Mesodermal cell (in vitro differentiated cells): ENCODE measurements at regions not wholly inside any gene's neighbourhood (a gene's known extent, or its start where the extent isn't known, plus 50 kb on each side); places are given as distances from the start of the nearest gene placed in this dataset.
A peak's percentile ranks its signal among the peaks of the same experiment; 100 is the strongest.

Experiments used
- H3K27ac ChIP-seq: 2 replicates; pipeline ENCODE4 v1.7.0; 2013; ENCODE audit warnings: mild to moderate bottlenecking, low read depth, low read length, moderate library complexity; ENCODE audit not compliant: severe bottlenecking
- H3K36me3 ChIP-seq: 2 replicates; pipeline ENCODE4 v1.7.1; 2013; ENCODE audit warnings: mild to moderate bottlenecking, low read length, moderate library complexity; ENCODE audit not compliant: control insufficient read depth, insufficient read depth
- H3K4me1 ChIP-seq: one replicate; pipeline ENCODE4 v1.7.1; 2013; ENCODE audit warnings: mild to moderate bottlenecking, low read length; ENCODE audit not compliant: insufficient read depth, control insufficient read depth, poor library complexity, severe bottlenecking
- H3K4me3 ChIP-seq: 2 replicates; pipeline ENCODE4 v1.7.0; 2013; ENCODE audit warnings: low read length, control low read depth, mild to moderate bottlenecking; ENCODE audit not compliant: insufficient read depth, poor library complexity, severe bottlenecking; ENCODE audit errors: extremely low read depth
- H3K9me3 ChIP-seq: 2 replicates; pipeline ENCODE4 v1.7.1; 2013; ENCODE audit warnings: mild to moderate bottlenecking, low read length, moderate library complexity; ENCODE audit not compliant: control insufficient read depth
- WGBS, 2 experiments: methylation state at CpG; one replicate each; pipeline ENCODE4 v1.1.5; 2013; ENCODE audit warnings: missing lambda C conversion rate in 2 of 2; ENCODE audit not compliant: insufficient coverage in 2 of 2; 5-methylcytosine and 5-hydroxymethylcytosine counted together

DNA sequence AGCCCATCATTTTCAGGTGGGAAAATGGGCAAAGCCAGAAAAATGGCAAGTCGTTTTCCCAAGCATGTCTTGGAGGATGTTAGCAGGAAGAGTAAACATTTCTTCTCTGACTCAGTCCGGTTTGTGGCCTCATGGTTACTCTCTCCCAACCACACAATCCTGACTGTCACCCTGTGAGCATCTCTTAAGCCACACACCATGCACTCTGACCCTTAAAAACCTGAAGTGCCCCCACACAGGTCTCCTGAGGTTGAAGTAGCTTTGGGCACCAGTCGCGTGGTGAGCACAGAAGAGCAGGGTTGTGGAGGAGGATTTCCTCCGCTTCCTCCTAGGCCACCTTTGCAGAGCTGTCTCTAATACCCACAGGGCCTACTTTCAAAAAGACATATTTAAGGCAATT lies 387.3 kb upstream of the NPVF start:
- Histone ChIP-seq H3K4me3 (no peak overlapping the region), H3K36me3 (no peaks in the 10 kb centered on the region), H3K4me1 (no peaks in the 10 kb centered on the region), H3K27ac (no peak overlapping the region), H3K9me3 (peaks cover 11% of the 10 kb centered on the region)
- 84% methylated on average over 2 of the region's 5 CpGs; no CpG with 5 or more reads in 1 of the 2 experiments for WGBS, 2 experiments

DNA sequence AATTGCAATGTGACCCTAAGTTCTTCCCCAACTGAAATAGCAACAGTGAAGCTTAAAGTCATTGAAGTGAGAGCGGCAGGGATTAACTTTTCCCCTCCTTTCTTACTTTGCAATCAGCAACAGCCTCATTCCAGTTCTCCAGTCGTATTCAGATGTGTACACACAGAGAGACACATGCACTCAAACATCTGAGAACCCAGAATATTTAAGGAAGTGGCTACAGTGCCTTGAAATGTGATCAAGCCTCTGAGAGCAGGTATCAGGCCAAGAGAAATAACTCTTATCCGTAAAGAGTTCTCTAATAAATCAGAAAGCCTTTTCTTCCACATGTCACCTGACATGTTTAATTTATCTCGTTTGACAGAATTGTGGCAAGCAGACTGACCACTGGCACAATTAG lies 388.9 kb upstream of the NPVF start:
- no peak overlapping the region for H3K27ac ChIP-seq
- peaks cover 6% of the 10 kb centered on the region for H3K9me3 ChIP-seq
- WGBS, 2 experiments = 84 to 100% methylated on average over 2 to 3 of the region's 4 CpGs
- no peaks in the 10 kb centered on the region for H3K4me1 ChIP-seq
- no peak overlapping the region for H3K4me3 ChIP-seq
- no peaks in the 10 kb centered on the region for H3K36me3 ChIP-seq

DNA sequence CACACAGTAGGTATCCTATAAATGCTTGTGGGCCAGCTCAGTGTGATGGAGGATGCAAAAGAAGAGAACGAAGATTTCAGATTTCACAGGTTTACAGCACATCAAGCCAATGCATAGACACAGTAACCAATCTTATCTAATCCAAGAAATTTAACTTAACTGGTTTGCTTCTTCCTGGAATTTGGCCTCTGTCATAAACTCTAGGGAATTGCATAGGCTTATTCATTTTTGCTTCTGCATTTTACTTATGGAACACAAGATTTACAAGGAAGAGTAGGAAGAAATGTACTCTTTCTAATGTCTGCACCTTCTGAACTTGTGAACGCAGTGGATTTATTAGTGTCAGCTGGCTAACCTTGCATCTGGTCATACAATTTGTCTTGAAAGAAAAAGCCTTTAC lies 389.4 kb upstream of the NPVF start:
- WGBS, 2 experiments = 100% methylated on average over 1 of the region's 2 CpGs; no CpG with 5 or more reads in 1 of the 2 experiments
- Histone ChIP-seq H3K9me3 (peaks cover 1% of the 10 kb centered on the region), H3K4me3 (no peak overlapping the region), H3K27ac (no peak overlapping the region), H3K4me1 (no peaks in the 10 kb centered on the region), H3K36me3 (no peaks in the 10 kb centered on the region)

DNA sequence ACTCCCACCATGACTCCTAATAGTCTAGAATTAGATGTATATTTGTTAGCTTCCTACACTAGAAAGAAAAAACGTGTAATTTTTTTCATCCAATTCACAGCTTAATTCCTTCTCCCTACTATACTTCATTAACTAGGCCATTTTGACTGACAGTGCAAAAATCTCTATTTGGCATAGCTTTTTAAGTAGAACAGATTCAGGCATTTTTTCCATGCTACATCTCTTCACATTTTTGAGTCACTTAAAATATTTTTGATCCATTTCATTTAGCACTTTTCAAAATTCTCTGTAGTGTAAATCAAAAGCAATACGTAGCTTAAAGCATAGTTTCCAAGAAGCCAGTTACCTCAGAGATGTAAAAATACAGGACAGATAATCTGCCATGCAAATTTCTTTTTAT lies 391.1 kb upstream of the NPVF start:
- Histone ChIP-seq H3K27ac (no peak overlapping the region), H3K4me1 (no peaks in the 10 kb centered on the region), H3K36me3 (no peaks in the 10 kb centered on the region), H3K4me3 (no peak overlapping the region), H3K9me3 (no peaks in the 10 kb centered on the region)
- 88% methylated on average over 1 of the region's 2 CpGs; no CpG with 5 or more reads in 1 of the 2 experiments for WGBS, 2 experiments

DNA sequence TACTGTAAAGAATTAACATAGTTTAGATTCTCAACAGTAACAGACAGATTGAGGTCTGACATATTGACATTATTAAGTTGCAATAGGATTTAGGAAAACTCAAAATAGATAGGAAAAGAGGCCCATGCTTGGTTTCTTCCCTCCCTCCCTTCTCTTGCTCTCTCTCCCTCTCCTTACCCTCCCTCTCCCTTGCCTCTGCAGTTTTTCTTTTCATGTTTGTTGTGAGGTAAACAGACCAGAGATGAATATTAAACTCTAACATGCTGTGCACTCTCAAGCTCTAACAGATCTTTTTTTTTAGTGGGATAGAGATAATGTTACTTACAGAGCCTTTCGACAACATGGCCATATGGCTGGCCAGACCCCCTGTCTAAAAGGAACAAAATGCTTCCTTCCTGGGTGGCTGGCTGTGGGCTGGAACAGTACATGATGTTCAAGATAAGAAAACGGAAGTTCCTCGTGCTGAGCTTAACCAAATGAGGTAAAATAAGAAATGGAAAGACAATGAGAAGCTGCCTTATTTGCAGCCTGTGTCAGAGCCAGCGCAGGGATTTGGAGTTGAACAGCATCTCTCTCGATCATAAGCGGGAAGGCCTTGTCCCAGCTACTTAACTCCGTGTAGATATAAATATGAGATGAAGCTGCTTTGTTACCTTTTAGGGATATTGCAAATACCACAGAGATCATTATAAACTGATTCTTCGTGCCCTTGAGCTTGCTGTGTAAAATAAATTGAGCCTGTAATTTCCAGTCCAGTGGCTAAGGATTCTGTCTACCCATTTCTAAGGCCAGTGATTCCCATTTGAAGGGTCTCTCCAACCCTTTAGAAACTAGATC lies 391.9 kb upstream of the NPVF start:
- no peak overlapping the region for H3K4me3 ChIP-seq
- no peaks in the 10 kb centered on the region for H3K9me3 ChIP-seq
- no peaks in the 10 kb centered on the region for H3K36me3 ChIP-seq
- no peaks in the 10 kb centered on the region for H3K4me1 ChIP-seq
- peak overlapping the region; percentile 16 for H3K27ac ChIP-seq
- 87 to 94% methylated on average over 6 of the region's 8 CpGs for WGBS, 2 experiments

DNA sequence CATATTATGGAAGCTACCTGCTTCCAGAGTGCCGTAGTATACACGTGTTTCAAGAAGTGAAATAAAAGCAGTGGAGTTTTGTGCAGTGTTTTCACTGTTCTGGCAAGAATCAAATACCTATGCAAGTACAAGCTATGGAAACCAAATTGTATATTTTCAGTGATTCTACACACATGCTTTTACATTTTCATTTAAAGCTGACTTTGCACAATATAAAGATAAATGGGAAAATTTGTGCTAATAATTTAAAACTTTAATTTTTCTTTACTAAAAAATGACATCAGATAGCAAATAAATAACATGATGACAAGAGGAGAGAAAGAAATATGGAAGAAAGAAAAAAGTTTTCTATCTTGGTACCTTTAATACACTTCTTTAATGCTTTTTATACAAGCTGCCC lies 393.7 kb upstream of the NPVF start:
- H3K36me3 ChIP-seq = no peaks in the 10 kb centered on the region
- no peaks in the 10 kb centered on the region for H3K4me1 ChIP-seq
- H3K9me3 ChIP-seq = no peaks in the 10 kb centered on the region
- H3K4me3 ChIP-seq = no peak overlapping the region
- whole genome bisulfite sequencing, 2 experiments = no CpG with 5 or more reads among the region's 2 CpGs
- no peak overlapping the region for H3K27ac ChIP-seq

DNA sequence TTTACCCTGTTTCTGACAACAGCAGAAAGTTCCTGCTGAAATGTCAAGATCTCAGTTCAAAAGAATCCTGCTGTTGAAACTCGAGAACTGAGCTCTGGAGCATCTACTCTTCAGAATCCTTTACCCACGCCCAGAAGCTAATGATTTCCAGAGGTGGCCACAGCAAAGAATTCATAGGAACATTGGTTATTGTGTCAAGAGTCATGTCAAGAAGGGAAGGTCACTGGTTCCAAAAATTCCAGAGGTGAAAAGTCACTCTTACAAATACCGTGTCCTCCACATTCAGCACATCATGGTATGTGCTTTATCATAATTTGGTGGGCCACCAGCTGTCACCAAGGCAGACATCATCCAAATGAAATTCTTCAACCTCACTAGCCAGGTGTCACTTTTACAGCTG lies 394.4 kb upstream of the NPVF start:
- Histone ChIP-seq H3K4me3 (no peak overlapping the region), H3K36me3 (no peaks in the 10 kb centered on the region), H3K27ac (no peak overlapping the region), H3K9me3 (no peaks in the 10 kb centered on the region), H3K4me1 (no peaks in the 10 kb centered on the region)
- 95 to 100% methylated on average over 2 to 3 of the region's 3 CpGs for WGBS, 2 experiments

DNA sequence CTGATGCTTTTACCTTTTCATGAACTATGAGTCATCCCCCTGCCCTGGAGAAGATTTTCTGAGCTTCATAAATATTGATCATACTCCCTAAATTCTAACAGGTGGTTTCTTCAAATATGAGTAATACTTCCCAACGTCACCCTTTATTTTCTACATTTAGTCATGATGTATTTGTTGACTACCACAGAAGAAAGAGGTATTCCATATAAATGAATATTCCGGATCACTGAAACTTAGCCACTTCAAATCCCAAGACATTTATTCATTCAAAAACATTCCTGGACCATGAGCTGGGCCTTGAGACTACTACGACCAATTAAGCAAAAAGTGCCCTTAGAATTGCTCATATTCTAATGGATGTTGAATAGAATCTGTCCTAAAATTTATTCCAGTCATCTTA lies 395.8 kb upstream of the NPVF start:
- no peaks in the 10 kb centered on the region for H3K36me3 ChIP-seq
- no peaks in the 10 kb centered on the region for H3K4me1 ChIP-seq
- no peak overlapping the region for H3K27ac ChIP-seq
- no peaks in the 10 kb centered on the region for H3K9me3 ChIP-seq
- no peak overlapping the region for H3K4me3 ChIP-seq
- WGBS, 2 experiments = no CpG with 5 or more reads among the region's 3 CpGs

DNA sequence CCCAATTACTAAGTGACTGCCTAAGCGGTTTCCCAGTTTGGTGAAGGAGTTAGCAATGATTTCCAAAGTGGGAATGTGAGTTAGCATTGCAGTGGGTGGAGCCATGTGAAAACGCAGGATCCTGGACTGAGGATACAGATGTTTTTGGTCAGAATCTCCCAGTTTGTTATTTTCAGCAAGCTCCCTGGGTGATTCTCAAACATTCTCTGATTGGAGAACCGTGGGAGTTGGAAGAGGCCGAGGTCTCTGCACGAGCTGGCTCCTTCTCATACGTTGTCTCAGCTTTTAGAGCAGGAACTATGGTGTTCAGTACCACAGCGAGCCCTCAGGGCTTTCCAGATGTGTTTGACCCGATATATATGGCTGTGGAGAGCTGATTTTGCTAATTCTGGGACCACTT lies 396.5 kb upstream of the NPVF start:
- H3K36me3 ChIP-seq = no peaks in the 10 kb centered on the region
- H3K9me3 ChIP-seq = no peaks in the 10 kb centered on the region
- no peak overlapping the region for H3K27ac ChIP-seq
- WGBS, 2 experiments = 95 to 97% methylated on average over 7 to 8 of the region's 8 CpGs
- H3K4me1 ChIP-seq = no peaks in the 10 kb centered on the region
- H3K4me3 ChIP-seq = no peak overlapping the region

DNA sequence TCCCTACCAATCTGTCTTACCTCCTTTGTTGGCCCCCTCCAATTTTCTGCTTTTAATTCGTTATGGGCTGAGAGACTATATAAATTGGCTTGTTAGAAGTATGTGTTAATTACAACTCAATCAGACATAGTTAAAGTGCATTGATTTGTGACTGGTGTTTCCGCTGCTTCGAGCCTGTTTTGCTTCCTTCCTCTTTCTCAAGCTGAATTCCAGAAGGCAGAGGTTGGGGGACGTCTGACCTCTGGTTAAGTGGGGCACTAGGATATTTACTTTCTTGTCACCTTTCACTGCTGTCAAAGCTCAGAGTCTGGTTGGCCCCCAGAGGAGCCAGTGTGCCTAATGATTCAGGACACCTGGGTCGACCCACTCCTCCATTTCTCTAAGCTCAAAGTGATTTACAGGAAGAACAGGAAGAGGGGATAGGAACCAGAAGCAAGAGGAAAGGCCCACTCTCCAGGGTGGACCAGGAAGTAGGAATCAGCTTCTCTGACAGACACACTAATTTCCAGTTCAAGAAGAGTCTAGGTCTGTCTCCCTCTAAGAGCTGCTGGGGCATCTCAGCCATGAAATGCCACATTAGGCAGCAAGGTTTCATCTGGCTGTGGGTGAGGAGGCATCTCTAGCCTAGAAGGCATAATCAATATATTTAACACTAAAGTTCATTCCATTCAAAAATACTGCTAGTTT lies 397.2 kb upstream of the NPVF start:
- 78% methylated on average over 3 of the region's 5 CpGs; no CpG with 5 or more reads in 1 of the 2 experiments for WGBS, 2 experiments
- Histone ChIP-seq H3K4me1 (no peaks in the 10 kb centered on the region), H3K36me3 (no peaks in the 10 kb centered on the region), H3K9me3 (no peaks in the 10 kb centered on the region), H3K4me3 (no peak overlapping the region), H3K27ac (no peak overlapping the region)
